ENCODE measurements at regions not wholly inside any gene's neighbourhood (a gene's known extent, or its start where the extent isn't known, plus 50 kb on each side); places are given as distances from the start of the nearest gene placed in this dataset.
"Not testable (repeated sequence)": the region's sequence is repeated elsewhere in the genome, so short reads cannot be mapped to it uniquely, and the experiment has no call there.

GRCh38 chr1:37373413-37373812, 101.0 kb upstream of the ZC3H12A start:
- Histone ChIP-seq H3K4me1 (ENCODE audit: control insufficient read depth, insufficient read depth, low read length) (no peaks in the 10 kb centered on the region), H3K27ac (ENCODE audit: extremely low read depth, low read depth, low read length) (no peak overlapping the region), H3K9me3 (ENCODE audit: control insufficient read depth, insufficient read depth, low read depth, low read length) (no peaks in the 10 kb centered on the region), H3K36me3 (ENCODE audit: control insufficient read depth in 2 of 2, insufficient read depth in 1 of 2, low read length in 2 of 2) (no peaks in the 10 kb centered on the region), H3K4me3 (ENCODE audit: low read depth, low read length) (no peak overlapping the region)
- POLR2A ChIA-PET: no interaction called here
- TF ChIP-seq ZNF658 (tag by site-specific recombination; IDR thresholded peaks at IDR 0.05) (no peak), ZNF26 (tag by site-specific recombination; IDR thresholded peaks at IDR 0.05) (no peak), ZNF488 (tag by site-specific recombination; IDR thresholded peaks at IDR 0.05) (no peak), ZNF138 (tag by site-specific recombination; IDR thresholded peaks at IDR 0.05; ENCODE audit: borderline replicate concordance) (no peak), BCL11B (tag by site-specific recombination; IDR thresholded peaks at IDR 0.05; ENCODE audit: low read depth) (no peak)
- CTCF ChIA-PET: interaction anchor here (1.2 kb wide), 1 partner anchor 61 kb away, joined by 3 read pairs; no protein-coding TSS in a partner anchor

- H3K4me3 ChIP-seq (ENCODE audit: low read depth, low read length); POLR2A ChIA-PET; H3K36me3 ChIP-seq (ENCODE audit: control insufficient read depth in 2 of 2, insufficient read depth in 1 of 2, low read length in 2 of 2); H3K9me3 ChIP-seq (ENCODE audit: control insufficient read depth, insufficient read depth, low read depth, low read length); H3K27ac ChIP-seq (ENCODE audit: extremely low read depth, low read depth, low read length); CTCF ChIA-PET; H3K4me1 ChIP-seq (ENCODE audit: control insufficient read depth, insufficient read depth, low read length): not testable (repeated sequence)
Observed at GRCh38 chr1:37380546-37380945, 93.8 kb upstream of the ZC3H12A start.

GRCh38 chr1:37387854-37388253, 86.5 kb upstream of the ZC3H12A start:
- CTCF ChIA-PET: interaction anchor here (2.2 kb wide), 1 partner anchor 46 kb away, joined by 8 read pairs; no protein-coding TSS in a partner anchor
- no peaks in the 10 kb centered on the region for H3K4me1 ChIP-seq (ENCODE audit: control insufficient read depth, insufficient read depth, low read length)
- no peak overlapping the region for H3K27ac ChIP-seq (ENCODE audit: extremely low read depth, low read depth, low read length)
- no peak overlapping the region for H3K4me3 ChIP-seq (ENCODE audit: low read depth, low read length)
- no peaks in the 10 kb centered on the region for H3K36me3 ChIP-seq (ENCODE audit: control insufficient read depth in 2 of 2, insufficient read depth in 1 of 2, low read length in 2 of 2)
- no peaks in the 10 kb centered on the region for H3K9me3 ChIP-seq (ENCODE audit: control insufficient read depth, insufficient read depth, low read depth, low read length)
- POLR2A ChIA-PET: no interaction called here
- TF ChIP-seq ZNF626 (tag by site-specific recombination; IDR thresholded peaks at IDR 0.05): no peak
- TF ChIP-seq AEBP2 (tag by site-specific recombination; IDR thresholded peaks at IDR 0.05; ENCODE audit: borderline replicate concordance): no peak
- no peak for TF ChIP-seq ZNF488 (tag by site-specific recombination; IDR thresholded peaks at IDR 0.05)
- no peak for TF ChIP-seq ZNF510 (tag by site-specific recombination; IDR thresholded peaks at IDR 0.05; ENCODE audit: insufficient replicate concordance)
- no peak for TF ChIP-seq ZNF23 (tag by site-specific recombination; IDR thresholded peaks at IDR 0.05; ENCODE audit: borderline replicate concordance)
- TF ChIP-seq ZNF518A (tag by site-specific recombination; conservative IDR thresholded peaks at IDR 0.05; ENCODE audit: low read depth): no peak
- TF ChIP-seq ZNF707 (tag by site-specific recombination; IDR thresholded peaks at IDR 0.05): no peak

All from HEK293 (cell line).